NCI-H460 (cell line): ENCODE measurements at regions not wholly inside any gene's neighbourhood (a gene's known extent, or its start where the extent isn't known, plus 50 kb on each side); places are given as distances from the start of the nearest gene placed in this dataset.
"Not testable (repeated sequence)": the region's sequence is repeated elsewhere in the genome, so short reads cannot be mapped to it uniquely, and the experiment has no call there.

Source experiments
- DNase-seq: peaks from one replicate; pipeline ENCODE4 v3.0.0-alpha.2; 2016; ENCODE audit warnings: low read depth; ENCODE audit errors: extremely low read depth

GRCh38 chr3:20524328-20524727 is 338.3 kb upstream of the SGO1 start:
- no peak for DNase-seq

GRCh38 chr3:20523293-20523692 is 337.3 kb upstream of the SGO1 start:
- no peak for DNase-seq

DNA sequence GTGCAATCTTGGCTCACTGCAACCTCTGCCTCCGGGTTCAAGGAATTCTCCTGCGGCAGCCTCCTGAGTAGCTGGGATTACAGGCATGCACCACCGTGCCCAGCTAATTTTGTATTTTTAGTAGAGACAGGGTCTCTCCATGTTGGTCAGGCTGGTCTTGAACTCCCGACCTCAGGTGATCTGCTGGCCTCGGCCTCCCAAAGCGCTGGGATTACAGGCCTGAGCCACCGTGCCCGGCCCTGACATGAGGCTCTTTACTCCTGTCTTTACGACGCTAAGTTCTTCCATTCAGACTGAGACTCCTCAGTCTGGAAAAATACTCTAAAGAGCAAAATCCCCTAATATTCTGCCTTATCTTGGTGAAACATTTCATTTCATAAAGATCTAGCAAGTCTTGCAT is 331.3 kb upstream of the SGO1 start:
- not testable (repeated sequence) for DNase-seq

DNA sequence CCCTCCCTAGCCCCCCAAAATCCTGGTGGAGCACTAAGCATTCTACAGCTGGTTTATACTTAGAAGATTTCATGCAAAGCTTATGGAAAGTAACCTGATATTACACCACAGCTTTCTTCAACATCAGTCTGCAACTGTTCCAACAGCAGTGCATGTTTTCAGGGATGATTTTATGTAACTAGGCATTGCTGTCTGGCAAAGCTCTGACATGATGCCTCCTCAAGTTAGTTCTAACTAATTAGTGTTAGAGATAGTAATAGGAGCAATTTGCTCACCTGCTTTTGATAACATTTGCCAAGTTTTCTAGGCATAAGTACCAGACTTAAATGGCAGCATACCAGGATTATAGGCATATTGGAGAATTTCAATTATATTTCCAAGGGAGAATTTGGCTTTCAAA is 330.3 kb upstream of the SGO1 start:
- DNase-seq, result no peak

DNA sequence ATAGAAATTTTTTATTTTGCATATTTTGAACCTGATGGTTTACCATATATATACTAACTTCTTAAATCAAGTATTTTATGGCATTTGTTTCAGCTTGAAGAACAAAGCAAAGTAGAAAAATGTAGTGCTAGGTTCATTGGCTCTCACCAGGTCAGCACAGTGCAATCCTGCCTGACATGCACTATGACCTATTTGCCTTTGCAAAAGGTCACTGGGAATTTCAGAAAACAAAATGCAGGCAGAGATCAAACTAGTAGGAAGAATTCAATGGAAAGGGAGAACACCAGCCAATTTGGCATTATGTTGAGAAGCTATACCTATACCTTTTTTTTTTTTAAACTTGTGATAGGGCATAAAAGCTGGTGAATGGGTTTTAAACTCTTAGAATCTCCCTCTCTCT is 329.8 kb upstream of the SGO1 start:
- DNase-seq, result no peak

GRCh38 chr3:20511863-20512505 is 326.0 kb upstream of the SGO1 start:
- DNase-seq, result peak; percentile 13

DNA sequence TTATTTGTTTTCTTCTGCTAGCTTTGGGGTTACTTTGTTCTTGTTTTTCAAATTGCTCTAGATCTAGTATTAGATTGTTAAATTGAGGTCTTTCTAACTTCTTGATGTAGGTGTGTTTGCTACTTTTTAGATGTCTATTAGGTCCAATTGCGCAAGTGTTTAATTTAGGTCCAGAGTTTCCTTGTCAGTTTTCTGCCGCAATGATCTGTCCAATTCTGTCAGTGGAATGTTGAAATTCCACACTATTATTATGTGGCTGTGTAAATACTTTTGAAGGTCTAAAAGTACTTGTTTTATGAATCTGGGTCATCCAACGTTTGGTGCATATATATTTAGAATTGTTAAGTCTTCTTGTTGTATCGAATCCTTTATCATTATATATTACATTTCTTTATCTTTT is 324.4 kb upstream of the SGO1 start:
- DNase-seq, result no peak

- DNase-seq, result no peak
Measured at GRCh38 chr3:20503394-20504082, 317.5 kb upstream of the SGO1 start.

GRCh38 chr3:20490996-20491395 is 305.0 kb upstream of the SGO1 start:
- DNase-seq, result no peak

DNA sequence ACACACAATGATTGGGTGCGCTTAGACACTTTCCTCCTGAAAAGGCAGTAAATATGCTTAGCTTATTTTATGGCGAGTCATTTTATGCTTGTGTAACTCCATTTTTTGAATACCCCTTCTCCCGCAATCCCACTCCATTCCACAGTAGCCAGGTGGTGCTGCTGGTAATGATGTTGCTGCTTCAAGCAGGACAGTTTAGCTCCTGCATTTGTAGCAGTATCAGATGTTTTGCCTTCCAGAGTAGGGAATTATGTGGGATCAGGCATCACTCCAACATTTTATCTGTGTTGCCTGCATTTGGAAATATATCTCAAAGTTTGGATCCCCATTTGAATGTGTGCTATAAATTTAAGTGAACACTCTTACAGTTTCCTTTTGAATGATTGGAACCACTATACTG is 302.1 kb upstream of the SGO1 start:
- DNase-seq, result no peak

GRCh38 chr3:20484126-20484525 is 298.1 kb upstream of the SGO1 start:
- DNase-seq, result no peak

GRCh38 chr3:20482350-20482749 is 296.3 kb upstream of the SGO1 start:
- no peak for DNase-seq

DNA sequence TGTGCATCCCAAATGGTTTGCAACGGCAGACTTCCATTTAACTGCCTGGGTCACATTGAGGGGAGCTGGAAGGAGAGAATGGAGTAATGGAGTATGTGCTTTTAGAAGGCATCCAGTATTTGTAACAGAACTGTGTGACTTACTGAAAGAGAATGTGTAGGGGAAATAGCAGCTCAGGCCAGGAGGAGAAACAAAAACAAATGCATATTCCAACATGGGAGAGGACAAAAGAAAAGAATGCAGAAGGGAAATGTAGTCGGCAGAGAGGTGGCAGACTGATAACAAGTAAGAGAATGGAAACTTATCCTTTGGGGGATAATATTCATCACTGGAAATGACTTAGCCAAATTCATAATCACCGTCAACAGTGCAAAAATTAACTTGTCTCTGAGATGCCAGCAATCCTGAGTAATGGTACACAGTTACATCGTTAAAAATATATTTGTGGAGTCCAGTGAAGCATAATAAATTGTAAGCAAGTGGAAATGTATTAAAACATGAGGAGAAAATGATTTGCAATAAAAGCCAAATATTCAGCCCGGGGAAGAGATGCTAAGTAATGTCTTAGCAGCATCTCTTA is 294.9 kb upstream of the SGO1 start:
- no peak for DNase-seq

DNA sequence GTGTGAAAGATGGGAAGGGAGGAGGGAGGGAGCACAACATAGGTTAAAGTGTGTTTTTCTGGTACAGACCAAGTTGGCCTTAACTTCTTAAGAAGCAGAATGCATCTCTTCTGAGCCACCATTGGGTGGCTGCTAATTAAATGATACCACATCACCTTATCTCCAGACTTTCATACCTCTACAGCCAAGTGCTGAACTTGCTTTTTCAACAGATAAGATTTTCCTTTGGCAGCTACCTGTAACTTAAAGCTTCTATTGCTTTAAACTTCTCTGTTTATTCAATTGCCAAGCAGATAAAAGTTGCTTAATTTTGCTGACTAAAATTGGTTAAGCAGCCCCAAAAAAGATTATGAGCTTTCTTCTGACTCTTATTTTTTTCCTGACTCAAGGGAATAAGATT is 292.4 kb upstream of the SGO1 start:
- DNase-seq, result no peak

GRCh38 chr3:20464237-20464636 is 278.2 kb upstream of the SGO1 start:
- DNase-seq, result not testable (repeated sequence)

DNA sequence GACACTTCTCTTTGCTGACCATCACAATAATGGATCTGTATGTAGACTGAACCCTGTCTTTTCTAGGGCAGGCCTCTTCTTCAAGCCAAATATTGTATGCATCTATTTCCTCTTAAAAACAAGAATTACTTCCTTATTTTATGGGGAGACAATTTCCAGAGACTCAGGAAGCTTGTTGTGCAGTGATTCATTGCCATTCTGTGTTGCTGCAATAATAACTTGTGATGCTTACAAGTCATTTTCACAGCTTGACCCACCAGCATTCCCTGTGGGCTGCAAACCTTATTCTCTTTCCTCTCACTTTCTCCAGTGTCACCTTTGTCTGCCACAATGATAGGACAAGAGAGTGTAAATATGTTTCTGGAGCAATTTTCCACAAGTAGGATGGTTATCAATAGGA is 276.7 kb upstream of the SGO1 start:
- no peak for DNase-seq

DNA sequence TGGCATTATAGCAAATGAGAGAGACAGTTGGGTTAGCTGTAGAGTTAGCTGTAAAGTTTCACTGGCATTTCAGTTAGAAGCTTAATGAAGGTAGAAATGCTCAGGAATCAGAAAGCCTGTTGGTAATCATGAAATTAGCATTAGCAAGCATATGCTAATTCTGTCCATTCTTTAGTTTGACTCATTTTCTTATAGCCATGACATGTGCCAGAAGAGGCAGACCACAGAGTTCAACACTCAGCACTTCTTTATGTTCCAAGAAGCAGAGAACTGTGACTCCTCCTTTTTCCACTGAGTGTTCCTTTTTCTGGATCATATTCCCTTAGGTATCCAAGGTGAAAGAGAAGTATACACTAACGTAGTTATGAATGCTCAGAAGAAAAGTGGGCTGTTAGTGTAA is 276.2 kb upstream of the SGO1 start:
- no peak for DNase-seq

- no peak for DNase-seq
Measured at GRCh38 chr3:20458994-20459716, 273.1 kb upstream of the SGO1 start.

DNA sequence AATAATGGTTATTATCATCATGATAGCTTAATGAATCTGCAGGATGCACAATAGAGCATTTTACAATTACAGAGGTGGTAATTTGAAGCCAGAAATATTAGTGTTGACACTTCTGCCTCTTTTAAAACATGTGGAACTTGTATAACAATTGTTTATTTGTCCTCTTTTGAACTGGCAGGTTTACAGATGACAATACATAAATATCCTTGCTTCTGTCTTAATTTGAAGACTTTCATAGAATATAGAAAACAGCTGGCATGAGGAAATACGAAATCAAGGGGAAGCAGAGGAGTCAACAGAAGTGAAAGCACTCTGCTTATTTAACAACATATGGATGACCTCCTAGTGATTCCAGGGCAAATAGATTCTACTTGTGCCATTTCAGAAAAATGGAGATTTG is 270.5 kb upstream of the SGO1 start:
- DNase-seq, result no peak

DNA sequence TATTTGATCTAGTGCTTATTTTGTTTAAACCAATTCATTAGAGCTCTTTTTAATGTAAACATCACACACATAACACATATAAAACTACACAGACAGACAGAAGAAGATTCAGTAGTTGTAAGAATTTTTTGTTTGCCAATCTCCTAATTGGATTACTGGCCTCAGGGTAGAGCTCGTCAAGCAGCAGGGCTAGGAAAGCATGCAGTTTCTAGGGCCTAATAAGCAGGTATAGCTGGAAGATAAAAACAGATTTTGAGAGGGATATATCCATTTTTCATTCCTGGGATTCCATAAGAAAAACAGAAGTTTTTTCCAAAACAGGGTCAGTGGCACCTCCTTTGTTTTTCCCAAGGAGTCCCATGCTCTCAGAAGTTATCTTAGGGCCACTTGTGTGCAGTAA is 265.2 kb upstream of the SGO1 start:
- DNase-seq, result no peak

DNA sequence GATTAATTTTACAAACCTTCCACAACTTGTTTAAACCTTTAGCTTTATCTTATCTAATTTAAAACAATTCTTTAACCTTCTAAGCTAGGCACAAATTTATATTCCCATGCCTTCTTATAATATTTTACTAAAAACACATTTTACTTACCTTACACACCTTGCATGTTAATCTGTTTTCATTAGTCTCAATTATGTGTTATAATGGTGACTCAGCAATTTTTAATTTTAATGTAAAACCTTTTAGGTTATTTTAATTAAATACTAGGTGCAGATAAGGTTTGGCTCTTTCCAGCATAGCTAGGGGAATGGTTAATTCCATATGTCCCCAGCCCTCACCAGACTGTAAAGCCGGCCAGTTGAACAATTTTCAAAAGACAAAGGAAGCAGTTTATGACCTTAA is 264.6 kb upstream of the SGO1 start:
- DNase-seq, result no peak

GRCh38 chr3:20442846-20443245 is 256.8 kb upstream of the SGO1 start:
- no peak for DNase-seq
